PC-9 (cell line): ENCODE measurements at regions not wholly inside any gene's neighbourhood (a gene's known extent, or its start where the extent isn't known, plus 50 kb on each side); places are given as distances from the start of the nearest gene placed in this dataset.

ENCODE experiments used
- BruUV-seq: library from RNA; stranded (reverse); fragments of 400-500 nt; replicated peaks from 2 replicates; lab custom pipeline; 2021; lab: Mats Ljungman, UMichigan
- CTCF ChIA-PET: fragments of 300-600 bp; sonication (Branson Sonifier 250); formaldehyde crosslinking; loops from one replicate; lab custom pipeline; 2022; ENCODE audit warnings: antibody characterized with exemption; lab: Charles Lee
- POLR2A ChIA-PET: fragments of 300-600 bp; sonication (Branson Sonifier 250); formaldehyde crosslinking; loops from one replicate; lab custom pipeline; 2022; ENCODE audit warnings: antibody characterized with exemption; ENCODE audit not compliant: unreplicated experiment; lab: Charles Lee
- DNase-seq, 2 experiments: peaks; one replicate each; pipeline versions ENCODE4 v3.0.0 to v3.0.0-alpha.2; 2015 to 2022; ENCODE audit warnings: mixed read lengths in 1 of 2
- H2AFZ ChIP-seq: fragments of 200-600 bp; sonication (generic); 2 replicates; pipeline ENCODE4 v1.8.1; 2017; ENCODE audit warnings: antibody characterized with exemption
- H3F3A ChIP-seq: fragments of 200-600 bp; sonication (generic); 2 replicates; pipeline ENCODE4 v1.8.1; 2017; ENCODE audit warnings: antibody characterized with exemption, mild to moderate bottlenecking, low read depth; ENCODE audit not compliant: insufficient read depth
- H3K27ac ChIP-seq: fragments of 200-600 bp; sonication (generic); 2 replicates; pipeline ENCODE4 v1.6.1; 2016; ENCODE audit warnings: mixed run types
- H3K27me3 ChIP-seq: fragments of 200-600 bp; sonication (generic); 2 replicates; pipeline ENCODE4 v1.6.1; 2016; ENCODE audit warnings: low read depth, mixed run types; ENCODE audit not compliant: insufficient read depth
- H3K36me3 ChIP-seq: fragments of 200-600 bp; sonication (generic); 2 replicates; pipeline ENCODE4 v1.6.1; 2016; ENCODE audit warnings: low read depth, mixed run types
- H3K4me1 ChIP-seq: fragments of 200-600 bp; sonication (generic); replicated peaks from 2 replicates; pipeline ENCODE4 v1.6.1; 2016; ENCODE audit warnings: mixed run types; ENCODE audit not compliant: insufficient read depth
- H3K4me2 ChIP-seq: fragments of 200-600 bp; sonication (generic); 2 replicates; pipeline ENCODE4 v1.6.1; 2017; ENCODE audit warnings: mixed run types
- H3K4me3 ChIP-seq: fragments of 200-600 bp; sonication (generic); 2 replicates; pipeline ENCODE4 v1.6.1; 2016; ENCODE audit warnings: mixed run types
- H3K79me2 ChIP-seq: fragments of 200-600 bp; sonication (generic); 2 replicates; pipeline ENCODE4 v1.6.1; 2017; ENCODE audit warnings: low read depth, mixed run types
- H3K9me2 ChIP-seq: fragments of 200-600 bp; sonication (generic); 2 replicates; pipeline ENCODE4 v1.8.1; 2017; ENCODE audit warnings: mild to moderate bottlenecking; ENCODE audit not compliant: insufficient read depth
- H3K9me3 ChIP-seq: fragments of 200-600 bp; sonication (generic); 2 replicates; pipeline ENCODE4 v1.8.1; 2016; ENCODE audit warnings: low read depth; ENCODE audit not compliant: insufficient read depth
- H4K20me1 ChIP-seq: fragments of 200-600 bp; sonication (generic); 2 replicates; pipeline ENCODE4 v1.8.1; 2017; ENCODE audit not compliant: insufficient read depth
- EZH2 ChIP-seq: fragments of 200-600 bp; sonication (generic); IDR thresholded peaks from 2 replicates; pipeline ENCODE4 v1.8.0; 2017; ENCODE audit warnings: antibody characterized with exemption, low read depth
- intact Hi-C: fragments of 100-400 bp; cut with micrococcal nuclease; formaldehyde crosslinking; loops from one replicate; pipeline ENCODE4 v1.10.0; 2022; ENCODE audit not compliant: unreplicated experiment
- TF ChIP-seq, protein P1 (sequence below): fragments of 200-600 bp; sonication (generic); conservative IDR thresholded peaks from 2 replicates; pipeline ENCODE4 v1.6.1; 2017; ENCODE audit warnings: mixed run types, antibody characterized with exemption, mild to moderate bottlenecking, moderate library complexity

GRCh38 chr4:31896349-31896748, 1176.2 kb downstream of the PCDH7 start:
- H3K79me2 ChIP-seq: no peaks in the 10 kb centered on the region
- no peaks in the 10 kb centered on the region for H3K36me3 ChIP-seq
- H3F3A ChIP-seq: no peaks in the 10 kb centered on the region
- no peak for DNase-seq
- H3K27ac ChIP-seq: no peak overlapping the region
- H3K9me2 ChIP-seq: peaks cover under 1% of the 10 kb centered on the region; the same call in 1 of the 2 replicates
- TF ChIP-seq EZH2: no peak
- TF ChIP-seq, protein P1, sequence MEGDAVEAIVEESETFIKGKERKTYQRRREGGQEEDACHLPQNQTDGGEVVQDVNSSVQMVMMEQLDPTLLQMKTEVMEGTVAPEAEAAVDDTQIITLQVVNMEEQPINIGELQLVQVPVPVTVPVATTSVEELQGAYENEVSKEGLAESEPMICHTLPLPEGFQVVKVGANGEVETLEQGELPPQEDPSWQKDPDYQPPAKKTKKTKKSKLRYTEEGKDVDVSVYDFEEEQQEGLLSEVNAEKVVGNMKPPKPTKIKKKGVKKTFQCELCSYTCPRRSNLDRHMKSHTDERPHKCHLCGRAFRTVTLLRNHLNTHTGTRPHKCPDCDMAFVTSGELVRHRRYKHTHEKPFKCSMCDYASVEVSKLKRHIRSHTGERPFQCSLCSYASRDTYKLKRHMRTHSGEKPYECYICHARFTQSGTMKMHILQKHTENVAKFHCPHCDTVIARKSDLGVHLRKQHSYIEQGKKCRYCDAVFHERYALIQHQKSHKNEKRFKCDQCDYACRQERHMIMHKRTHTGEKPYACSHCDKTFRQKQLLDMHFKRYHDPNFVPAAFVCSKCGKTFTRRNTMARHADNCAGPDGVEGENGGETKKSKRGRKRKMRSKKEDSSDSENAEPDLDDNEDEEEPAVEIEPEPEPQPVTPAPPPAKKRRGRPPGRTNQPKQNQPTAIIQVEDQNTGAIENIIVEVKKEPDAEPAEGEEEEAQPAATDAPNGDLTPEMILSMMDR: no peak
- ChIA-PET POLR2A (no interaction called here), CTCF (no interaction called here)
- no peaks in the 10 kb centered on the region for H3K4me1 ChIP-seq
- no peak overlapping the region for H3K4me2 ChIP-seq
- no peak overlapping the region for H2AFZ ChIP-seq
- 0 out of 2 replicates have a peak, but pooled peaks cover 2% of the 10 kb centered on the region for H3K9me3 ChIP-seq
- intact Hi-C loops: no loop called here
- no peak overlapping the region for H3K4me3 ChIP-seq
- H4K20me1 ChIP-seq: no peaks in the 10 kb centered on the region
- no peaks in the 10 kb centered on the region for H3K27me3 ChIP-seq
- BruUV-seq: no TSS peak

DNA sequence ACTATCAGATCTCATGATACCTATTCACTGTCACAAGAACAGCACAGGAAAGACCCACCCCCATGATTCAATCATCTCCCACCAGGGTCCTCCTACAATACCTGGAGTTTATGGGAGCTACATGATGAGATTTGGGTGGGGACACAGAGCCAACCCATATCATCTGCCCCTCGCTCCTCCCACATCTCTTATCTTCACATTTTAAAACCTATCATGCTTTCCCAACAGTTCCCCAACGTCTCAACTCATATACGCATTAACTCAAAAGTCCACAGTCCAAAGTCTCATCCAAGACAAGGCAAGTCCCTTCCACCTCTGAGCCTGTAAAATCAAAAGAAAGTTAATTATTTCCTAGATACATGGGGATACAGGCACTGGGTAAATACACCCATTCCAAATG, 1185.2 kb downstream of the PCDH7 start:
- H2AFZ ChIP-seq: no peak overlapping the region
- no peaks in the 10 kb centered on the region for H3K27me3 ChIP-seq
- no peaks in the 10 kb centered on the region for H3F3A ChIP-seq
- no peaks in the 10 kb centered on the region for H3K36me3 ChIP-seq
- no peaks in the 10 kb centered on the region for H4K20me1 ChIP-seq
- BruUV-seq: no TSS peak
- H3K9me3 ChIP-seq: no peaks in the 10 kb centered on the region
- no peak overlapping the region for H3K4me3 ChIP-seq
- H3K9me2 ChIP-seq: no peaks in the 10 kb centered on the region
- CTCF ChIA-PET: no interaction called here
- H3K79me2 ChIP-seq: no peaks in the 10 kb centered on the region
- H3K27ac ChIP-seq: no peak overlapping the region
- POLR2A ChIA-PET: no interaction called here
- no peaks in the 10 kb centered on the region for H3K4me1 ChIP-seq
- intact Hi-C loops: no loop called here
- TF ChIP-seq, protein P1: no peak
- no peak for TF ChIP-seq EZH2
- H3K4me2 ChIP-seq: no peak overlapping the region
- no peak for DNase-seq

DNA sequence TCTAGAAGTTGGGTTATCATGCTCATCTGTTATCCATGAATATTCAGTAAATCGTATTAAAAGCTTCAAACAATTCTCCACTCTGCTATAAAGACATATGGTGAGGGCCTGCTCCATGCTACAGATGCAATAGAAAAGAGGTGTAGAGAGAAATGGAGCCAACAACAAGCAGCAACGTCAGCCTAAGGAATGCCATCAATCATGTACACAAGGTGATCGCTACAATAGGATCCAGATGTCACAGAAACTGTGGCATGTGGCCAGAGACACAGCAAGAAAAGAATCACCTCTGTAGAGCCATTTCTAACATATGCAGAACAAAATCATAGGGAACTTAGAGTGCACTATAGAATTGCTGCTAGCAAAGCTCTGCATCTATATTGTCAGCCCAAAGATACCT, 1188.1 kb downstream of the PCDH7 start:
- Histone ChIP-seq H3K4me1 (no peaks in the 10 kb centered on the region), H3K27me3 (no peaks in the 10 kb centered on the region), H3K4me2 (no peak overlapping the region), H3K36me3 (no peaks in the 10 kb centered on the region), H3K79me2 (no peaks in the 10 kb centered on the region), H3K9me3 (no peaks in the 10 kb centered on the region), H2AFZ (no peak overlapping the region), H4K20me1 (no peaks in the 10 kb centered on the region), H3K4me3 (no peak overlapping the region), H3K9me2 (no peaks in the 10 kb centered on the region), H3K27ac (no peak overlapping the region), H3F3A (no peaks in the 10 kb centered on the region)
- CTCF ChIA-PET: no interaction called here
- DNase-seq: no peak
- intact Hi-C loops: no loop called here
- POLR2A ChIA-PET: no interaction called here
- TF ChIP-seq EZH2: no peak
- TF ChIP-seq, protein P1: no peak
- BruUV-seq: no TSS peak
